DMS114 treated with DMSO at 0.1 percent for 48 hours (cell line): ENCODE measurements at regions not wholly inside any gene's neighbourhood (a gene's known extent, or its start where the extent isn't known, plus 50 kb on each side); places are given as distances from the start of the nearest gene placed in this dataset.
"Not testable (repeated sequence)": the region's sequence is repeated elsewhere in the genome, so short reads cannot be mapped to it uniquely, and the experiment has no call there.

Source experiments
- DNase-seq: peaks from one replicate; lab custom pipeline; 2025; ENCODE audit not compliant: unreplicated experiment; lab: John Stamatoyannopoulos, UW

- DNase-seq, result no peak
These were observed 83.4 kb upstream of the BMP5 start for GRCh38 chr6:55958790-55959189.

GRCh38 chr6:55957961-55958422 lies 82.6 kb upstream of the BMP5 start:
- no peak for DNase-seq

- DNase-seq, result no peak
These were observed 80.3 kb upstream of the BMP5 start for GRCh38 chr6:55955684-55956083.

GRCh38 chr6:55954436-55954835 lies 79.0 kb upstream of the BMP5 start:
- no peak for DNase-seq

GRCh38 chr6:55953335-55953734 lies 77.9 kb upstream of the BMP5 start:
- peak; percentile 54 for DNase-seq

- no peak for DNase-seq
These were observed 74.9 kb upstream of the BMP5 start for GRCh38 chr6:55950071-55950814.

- DNase-seq, result no peak
These were observed 67.9 kb upstream of the BMP5 start for GRCh38 chr6:55943329-55943728.

- no peak for DNase-seq
These were observed 66.3 kb upstream of the BMP5 start for GRCh38 chr6:55941702-55942101.

- no peak for DNase-seq
These were observed 62.7 kb upstream of the BMP5 start for GRCh38 chr6:55937951-55938690.

GRCh38 chr6:55937261-55937947 lies 62.0 kb upstream of the BMP5 start:
- no peak for DNase-seq

- DNase-seq, result no peak
These were observed 55.7 kb upstream of the BMP5 start for GRCh38 chr6:55931101-55931500.

GRCh38 chr6:55927713-55928112 lies 52.3 kb upstream of the BMP5 start:
- DNase-seq, result not testable (repeated sequence)

GRCh38 chr6:55925292-55925691 lies 49.9 kb upstream of the BMP5 start:
- no peak for DNase-seq
